ENCODE measurements at regions not wholly inside any gene's neighbourhood (a gene's known extent, or its start where the extent isn't known, plus 50 kb on each side); places are given as distances from the start of the nearest gene placed in this dataset.
"Not testable (repeated sequence)": the region's sequence is repeated elsewhere in the genome, so short reads cannot be mapped to it uniquely, and the experiment has no call there.

DNA sequence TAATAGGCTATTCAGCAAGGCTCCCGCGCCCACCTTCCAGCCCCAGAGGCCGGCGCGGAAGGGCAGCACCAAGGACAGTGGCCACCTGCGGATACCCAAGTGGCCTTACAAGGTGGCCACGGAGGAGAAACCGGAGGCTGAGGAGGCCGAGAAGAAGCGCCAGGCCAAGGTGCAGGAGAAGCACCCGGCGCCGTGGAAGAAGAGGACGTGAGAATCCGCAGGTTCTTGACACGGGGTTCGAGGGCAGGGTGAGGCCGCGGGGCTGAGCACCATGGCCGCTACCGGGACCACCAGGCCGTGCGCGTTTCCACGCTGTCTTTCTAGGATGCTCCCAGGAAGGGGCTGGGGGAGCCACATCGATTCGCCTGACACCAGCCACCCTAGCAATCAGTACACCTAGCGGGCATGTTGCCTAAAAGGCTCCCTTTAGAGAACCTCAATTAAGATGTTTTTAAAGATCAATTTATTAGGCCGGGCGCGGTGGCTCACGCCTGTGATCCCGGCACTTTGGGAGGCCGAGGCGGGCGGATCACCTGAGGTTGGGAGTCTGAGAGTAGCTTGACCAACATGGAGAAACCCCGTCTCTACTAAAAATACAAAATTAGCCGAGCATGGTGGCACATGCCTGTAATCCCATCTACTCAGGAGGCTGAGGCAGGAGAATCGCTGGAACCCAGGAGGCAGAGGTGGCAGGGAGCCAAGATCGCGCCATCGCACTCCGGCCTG is 134.3 kb upstream of the OR4C13 start:
- not testable (repeated sequence) for DNase-seq (ENCODE audit: low spot score)

DNA sequence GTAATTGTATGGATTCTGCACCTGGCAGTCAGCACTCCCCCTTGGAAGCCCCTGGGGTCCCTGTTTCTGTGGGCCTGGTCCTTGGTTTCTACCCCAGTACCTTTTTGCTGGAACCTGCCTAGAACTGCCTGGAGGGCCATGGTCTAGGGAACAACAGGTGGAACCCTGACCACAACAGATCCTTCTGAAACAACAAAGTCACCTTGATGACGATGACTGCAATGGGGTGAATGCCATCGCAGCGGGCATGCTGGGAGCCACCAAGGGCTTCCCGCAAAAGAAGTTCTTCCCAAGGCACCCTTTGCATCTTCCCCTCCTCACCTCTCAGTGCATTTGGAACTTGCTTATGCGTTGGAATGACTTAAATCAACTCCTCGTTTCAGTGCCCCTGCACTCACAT is 129.0 kb upstream of the OR4C13 start:
- DNase-seq (ENCODE audit: low spot score), result not testable (repeated sequence)

DNA sequence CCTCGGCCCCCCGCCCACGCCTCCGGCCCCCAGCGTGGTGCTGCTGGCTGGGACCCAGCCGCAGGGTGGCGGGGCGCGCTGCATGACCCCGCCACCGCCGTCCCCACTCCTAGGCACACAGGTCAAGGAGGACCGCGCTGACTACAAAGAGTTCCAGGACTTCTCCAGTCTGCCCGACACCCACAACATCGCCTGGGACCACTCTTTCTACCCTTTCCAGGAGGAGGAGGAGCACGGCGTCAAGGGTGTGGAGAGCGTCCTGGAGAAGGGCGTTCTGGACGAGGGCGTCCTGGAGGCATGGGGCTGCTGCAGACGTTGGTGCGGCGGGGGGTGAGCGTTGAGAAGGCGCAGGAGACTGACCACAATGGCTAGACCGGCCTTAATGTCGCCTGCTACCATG is 101.7 kb upstream of the OR4C13 start:
- DNase-seq (ENCODE audit: low spot score), result not testable (repeated sequence)

DNA sequence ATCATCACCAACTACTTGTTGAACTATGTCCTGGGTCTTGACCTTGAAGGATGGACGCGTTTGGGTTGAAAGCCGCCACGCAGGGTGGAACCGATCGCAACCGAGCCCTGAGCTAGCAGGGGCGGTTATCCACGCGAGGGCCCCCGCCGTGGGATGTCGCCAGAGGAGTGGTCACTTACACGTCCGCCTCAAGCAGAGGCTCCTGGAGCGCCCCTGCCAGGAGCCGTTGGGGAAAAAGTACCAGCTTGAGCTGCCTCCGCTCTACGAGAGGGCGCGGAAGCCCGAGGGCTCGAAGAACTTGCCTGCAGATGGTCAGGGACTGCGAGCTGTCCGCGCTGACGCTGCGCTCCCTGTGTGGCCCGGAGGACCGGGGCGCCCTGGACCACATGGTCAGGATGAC is 100.7 kb upstream of the OR4C13 start:
- no peak for DNase-seq (ENCODE audit: low spot score)

DNA sequence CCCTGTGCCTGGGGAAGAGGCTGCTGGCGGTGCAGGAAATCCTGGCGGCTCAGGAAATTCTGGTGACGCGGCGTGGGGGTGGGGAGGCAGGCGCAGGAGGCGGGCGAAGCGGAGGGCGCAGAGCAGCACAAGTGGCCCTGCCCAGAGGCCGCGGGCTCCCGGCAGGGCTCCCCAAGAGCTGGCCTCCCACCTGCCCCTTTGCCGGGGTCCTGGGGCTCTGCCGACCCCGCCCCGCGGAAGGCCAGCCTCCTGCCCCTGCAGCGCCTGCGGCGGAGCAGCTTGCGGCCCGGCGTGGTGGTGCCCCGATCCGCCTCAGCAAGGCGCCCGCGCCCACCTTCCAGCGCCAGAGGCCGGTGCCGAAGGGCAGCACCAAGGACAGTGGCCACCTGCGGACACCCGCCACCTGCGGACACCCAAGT is 100.2 kb upstream of the OR4C13 start:
- DNase-seq (ENCODE audit: low spot score), result no peak

DNA sequence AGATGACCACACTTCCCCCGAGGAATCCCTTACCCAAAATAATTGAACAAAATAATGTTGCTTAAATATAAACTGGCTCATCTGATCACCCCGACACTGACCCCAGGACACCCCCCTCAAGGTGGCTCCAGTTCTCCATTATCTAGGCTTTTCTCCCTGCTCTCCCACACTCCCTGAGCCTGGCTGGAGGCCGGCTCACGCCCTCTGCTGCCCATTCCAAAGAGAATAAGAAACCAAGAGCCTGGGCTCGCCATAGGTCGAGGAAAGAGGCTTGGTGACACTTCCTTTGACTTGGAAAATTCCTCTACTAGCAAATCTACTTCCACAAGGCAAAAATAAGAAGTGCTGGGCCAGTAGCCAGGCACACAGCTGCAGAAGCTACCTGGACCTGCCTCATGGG is 63.3 kb upstream of the OR4C13 start:
- not testable (repeated sequence) for DNase-seq (ENCODE audit: low spot score)

DNA sequence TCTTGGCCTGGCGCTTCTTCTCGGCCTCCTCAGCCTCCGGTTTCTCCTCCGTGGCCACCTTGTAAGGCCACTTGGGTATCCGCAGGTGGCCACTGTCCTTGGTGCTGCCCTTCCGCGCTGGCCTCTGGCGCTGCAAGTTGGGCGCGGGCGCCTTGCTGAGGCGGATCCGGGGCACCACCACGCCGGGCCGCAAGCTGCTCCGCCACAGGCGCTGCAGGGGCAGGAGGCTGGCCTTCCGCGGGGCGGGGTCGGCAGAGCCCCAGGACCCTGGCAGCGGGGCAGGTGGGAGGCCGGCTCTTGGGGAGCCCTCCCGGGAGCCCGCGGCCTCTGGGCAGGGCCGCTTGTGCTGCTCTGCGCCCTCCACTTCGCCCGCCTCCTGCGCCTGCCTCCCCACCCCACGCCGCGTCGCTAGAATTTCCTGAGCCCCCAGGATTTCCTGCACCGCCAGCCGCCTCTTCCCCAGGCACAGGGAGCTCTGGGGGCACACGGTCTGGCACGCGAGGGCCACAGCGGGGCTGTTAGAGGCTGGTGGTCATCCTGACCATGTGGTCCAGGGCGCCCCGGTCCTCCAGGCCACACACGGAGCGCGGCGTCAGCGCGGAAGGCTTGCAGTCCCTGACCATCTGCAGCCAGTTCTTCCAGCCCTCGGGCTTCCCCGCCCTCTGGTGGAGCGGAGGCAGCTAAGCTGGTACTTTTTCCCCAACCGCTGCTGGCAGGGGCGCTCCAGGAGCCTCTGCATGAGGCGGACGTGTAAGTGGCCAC is 60.1 kb upstream of the OR4C13 start:
- not testable (repeated sequence) for DNase-seq (ENCODE audit: low spot score)

DNA sequence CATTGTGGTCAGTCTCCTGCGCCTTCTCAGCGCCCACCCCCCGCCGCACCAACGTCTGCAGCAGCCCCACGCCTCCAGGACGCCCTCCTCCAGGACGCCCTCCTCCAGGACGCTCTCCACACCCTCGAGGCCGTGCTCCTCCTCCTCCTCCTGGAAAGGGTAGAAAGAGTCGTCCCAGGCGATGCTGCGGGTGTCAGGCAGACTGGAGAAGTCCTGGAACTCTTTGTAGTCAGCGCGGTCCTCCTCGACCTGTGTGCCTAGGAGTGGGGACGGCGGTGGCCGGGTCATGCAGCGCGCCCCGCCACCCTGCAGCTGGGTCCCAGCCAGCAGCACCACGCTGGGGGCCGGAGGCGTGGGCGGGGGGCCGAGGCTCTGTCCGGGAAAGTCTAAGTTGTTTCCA is 58.7 kb upstream of the OR4C13 start:
- not testable (repeated sequence) for DNase-seq (ENCODE audit: low spot score)

Measured in globus pallidus (tissue), 1 donor.